IMR-90 (cell line): ENCODE measurements at regions not wholly inside any gene's neighbourhood (a gene's known extent, or its start where the extent isn't known, plus 50 kb on each side); places are given as distances from the start of the nearest gene placed in this dataset.

Source experiments
- CTCF ChIP-seq: conservative IDR thresholded peaks from 2 replicates; pipeline ENCODE4 v1.5.1; 2012; ENCODE audit warnings: mild to moderate bottlenecking, low read depth, low read length, improper control_type of control experiment
- POLR2A ChIP-seq: IDR thresholded peaks from 2 replicates; pipeline ENCODE4 v1.6.1; 2012; ENCODE audit warnings: mild to moderate bottlenecking, low read depth, low read length
- RFX5 ChIP-seq: IDR thresholded peaks from 2 replicates; pipeline ENCODE4 v1.8.0; 2012; ENCODE audit warnings: low read depth, mild to moderate bottlenecking, low read length, moderate library complexity

DNA sequence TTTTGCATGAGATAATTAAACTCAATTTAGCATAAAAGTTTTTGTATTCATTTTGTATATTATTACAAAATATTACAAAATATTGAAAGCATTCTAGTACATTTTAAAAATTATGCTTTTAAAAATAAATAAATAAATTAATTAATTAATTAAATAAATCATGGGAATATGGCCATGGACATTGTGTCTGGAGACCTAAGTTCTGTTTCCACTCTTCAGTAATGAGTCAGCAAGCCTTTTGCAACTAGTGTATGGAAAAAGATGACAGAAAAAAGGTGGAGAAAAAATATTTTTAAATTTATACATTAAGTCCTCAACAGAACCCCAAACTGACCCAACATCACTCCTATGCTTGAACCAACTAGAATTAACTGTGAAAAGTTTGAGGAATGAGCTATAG is 1187.5 kb upstream of the USP15 start:
- TF ChIP-seq POLR2A (no peak), RFX5 (no peak), CTCF (no peak)
